OCI-LY7 (cell line): ENCODE measurements at regions not wholly inside any gene's neighbourhood (a gene's known extent, or its start where the extent isn't known, plus 50 kb on each side); places are given as distances from the start of the nearest gene placed in this dataset.

ENCODE experiments used
- CTCF ChIP-seq: fragments of 200-600 bp; sonication (generic); conservative IDR thresholded peaks from 2 replicates; pipeline ENCODE4 v1.5.1; 2014; ENCODE audit warnings: mild to moderate bottlenecking, antibody characterized with exemption, low read length, moderate library complexity, mixed read lengths
- EZH2phosphoT487 ChIP-seq: fragments of 200-600 bp; sonication (generic); IDR thresholded peaks from 2 replicates; pipeline ENCODE4 v1.6.1; 2018; ENCODE audit warnings: low read depth, borderline replicate concordance, mild to moderate bottlenecking, mixed run types, antibody characterized with exemption, low read length, moderate library complexity, mixed read lengths

- TF ChIP-seq EZH2phosphoT487: no peak
- no peak for TF ChIP-seq CTCF
Observed at GRCh38 chr9:81512641-81513040, 176.7 kb downstream of the TLE1 start.
